Prostate gland (tissue), 2 donors: ENCODE measurements at regions not wholly inside any gene's neighbourhood (a gene's known extent, or its start where the extent isn't known, plus 50 kb on each side); places are given as distances from the start of the nearest gene placed in this dataset.

Source experiments
- CTCF ChIP-seq, 4 experiments: fragments of 200-600 bp in 2 of 4; fragments of 450-650 bp in 2 of 4; sonication (generic) in 2 of 4; IDR thresholded peaks; 1 replicate in 3 of 4; 2 replicates in 1 of 4; pipeline ENCODE4 v1.5.1; 2016 to 2019; ENCODE audit warnings: antibody characterized with exemption in 4 of 4, mild to moderate bottlenecking in 2 of 4, moderate library complexity in 2 of 4
- POLR2A ChIP-seq: fragments of 450-650 bp; IDR thresholded peaks from one replicate; pipeline ENCODE4 v1.6.1; 2016; ENCODE audit warnings: antibody characterized with exemption, mild to moderate bottlenecking
- POLR2AphosphoS5 ChIP-seq: sonication (generic); formaldehyde crosslinking; IDR thresholded peaks from one replicate; pipeline ENCODE4 v1.6.1; 2017; ENCODE audit warnings: antibody characterized with exemption

DNA sequence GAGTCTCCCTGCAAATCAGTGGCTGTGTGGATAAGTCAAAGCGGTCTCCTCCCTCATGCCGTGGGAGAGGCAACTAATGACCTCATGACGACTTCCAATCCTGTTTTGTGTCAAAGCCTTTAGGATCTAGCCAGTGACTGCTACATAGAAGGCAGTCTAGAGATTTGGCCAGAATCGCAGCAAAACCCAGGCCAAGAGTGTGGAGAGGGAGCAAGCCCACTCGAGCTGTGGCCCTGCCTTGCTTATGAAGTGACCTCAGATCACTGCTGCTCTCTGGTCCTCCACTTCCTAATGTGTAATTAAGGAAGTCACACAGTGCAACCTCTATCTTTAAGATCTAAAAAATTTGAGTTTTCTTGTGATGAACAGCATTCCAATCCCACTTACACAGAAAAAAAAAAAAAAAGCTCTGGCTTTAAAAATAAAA, 296.7 kb upstream of the KLF6 start:
- no peak for TF ChIP-seq CTCF (IDR thresholded peaks at IDR 0.05)
- TF ChIP-seq POLR2AphosphoS5 = no peak
- no peak for TF ChIP-seq POLR2A
